Left lobe of liver (tissue), 2 donors: ENCODE measurements at regions not wholly inside any gene's neighbourhood (a gene's known extent, or its start where the extent isn't known, plus 50 kb on each side); places are given as distances from the start of the nearest gene placed in this dataset.
A peak's percentile ranks its signal among the peaks of the same experiment; 100 is the strongest.
"Not testable (repeated sequence)": the region's sequence is repeated elsewhere in the genome, so short reads cannot be mapped to it uniquely, and the experiment has no call there.

Source experiments
- ATAC-seq: fragments of 200-7000 bp; cut with Tn5 transposase; one replicate; pipeline ENCODE4 v1.9.1; 2020; ENCODE audit warnings: mild to moderate bottlenecking, moderate library complexity
- DNase-seq: peaks from one replicate; pipeline ENCODE4 v3.0.0-alpha.2; 2020; ENCODE audit warnings: low spot score
- donor health status: DM: no; HTN: no; CAD: no; lungs with moderate emphysema.
- donor health status: DM: no; HTN: yes; CAD: no.

DNA sequence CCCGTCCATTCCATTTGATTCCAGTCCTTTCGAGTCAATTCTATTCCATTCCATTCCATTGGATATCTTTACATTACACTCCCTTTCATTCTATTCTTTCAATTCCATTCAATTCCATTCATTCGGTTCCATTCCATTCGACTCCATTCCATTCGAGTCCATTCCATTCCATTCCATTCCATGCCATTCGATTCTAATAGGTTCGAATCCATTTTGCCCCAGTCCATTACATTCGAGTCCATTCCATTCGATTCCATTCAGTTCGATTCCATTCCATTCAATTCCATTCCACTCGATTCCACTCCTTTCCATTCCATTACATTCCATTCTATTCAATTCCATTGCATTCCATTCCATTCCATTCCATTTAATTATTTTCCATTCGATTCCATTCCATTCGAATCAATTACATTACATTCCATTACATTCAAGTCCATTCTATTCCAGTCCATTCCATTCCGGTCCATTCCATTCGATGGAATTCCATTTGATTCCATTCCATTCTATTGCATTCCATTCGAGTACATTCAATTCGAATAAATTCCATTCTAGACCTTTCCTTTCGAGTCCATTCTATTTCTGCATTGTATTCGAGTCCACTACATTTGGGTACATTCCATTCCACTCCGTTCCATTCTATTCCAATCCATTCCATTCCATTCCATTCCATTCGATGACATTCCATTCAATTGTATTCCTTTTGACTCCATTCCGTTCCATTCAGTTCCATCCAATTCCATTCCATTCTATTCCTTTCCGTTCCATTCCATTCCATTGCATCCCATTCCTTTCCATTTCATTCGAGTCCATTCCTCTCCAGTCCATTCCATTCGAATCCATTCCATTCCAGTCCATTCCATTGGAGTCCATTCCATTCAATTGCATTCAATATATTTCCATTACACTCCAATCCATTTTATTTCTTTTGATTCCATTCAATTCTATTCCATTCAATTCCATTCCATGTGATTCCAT, 2604.8 kb upstream of the TPTE start:
- no peak for ATAC-seq
- no peak for DNase-seq

- DNase-seq (no peak), ATAC-seq (no peak)
These were observed 2603.7 kb upstream of the TPTE start for GRCh38 chr21:7917729-7918128.

DNA sequence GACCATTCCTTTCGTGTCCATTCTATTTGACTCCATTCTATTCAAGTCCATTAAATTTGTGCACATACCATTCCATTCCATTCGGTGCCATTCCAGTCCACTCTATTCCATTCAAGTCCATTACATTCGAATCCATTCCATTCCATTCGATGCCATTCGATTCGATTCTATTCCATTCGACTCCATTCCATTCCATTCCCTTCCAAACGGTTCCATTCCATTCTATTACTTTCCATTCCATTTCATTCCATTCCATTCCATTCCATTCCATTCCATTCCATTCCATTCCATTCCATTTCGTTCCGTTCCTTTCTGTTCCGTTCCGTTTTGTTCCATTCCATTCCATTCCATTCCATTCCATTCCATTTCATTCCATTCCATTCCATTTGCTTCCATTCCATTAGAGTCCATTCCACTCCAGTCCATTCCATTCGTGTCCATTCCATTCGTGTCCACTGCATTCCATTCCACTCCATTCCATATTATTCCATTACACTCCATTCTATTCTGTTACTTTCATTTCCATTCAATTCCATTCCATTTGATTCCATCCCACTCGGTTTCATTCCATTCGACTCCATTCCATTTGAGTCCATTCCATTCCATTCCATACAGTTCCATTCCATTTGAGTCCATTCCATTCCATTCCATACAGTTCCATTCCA, 2595.3 kb upstream of the TPTE start:
- not testable (repeated sequence) for DNase-seq
- ATAC-seq = peak; percentile 67

DNA sequence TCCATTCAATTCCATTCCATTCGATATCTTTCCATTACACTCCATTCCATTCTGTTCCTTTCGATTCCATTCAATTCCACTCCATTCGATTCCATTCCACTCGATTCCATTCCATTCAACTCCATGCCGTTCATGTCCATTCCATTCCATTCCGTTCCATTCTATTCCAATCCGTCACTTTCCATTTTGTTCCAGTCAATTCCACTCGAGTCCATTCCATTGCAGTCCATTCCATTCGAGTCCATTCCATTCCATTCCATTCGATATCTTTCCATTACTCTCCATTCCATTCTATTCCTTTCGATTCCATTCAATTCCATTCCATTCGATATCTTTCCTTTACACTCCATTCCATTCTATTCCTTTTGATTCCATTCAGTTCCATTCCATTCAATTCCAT, 2592.9 kb upstream of the TPTE start:
- ATAC-seq, DNase-seq: not testable (repeated sequence)

GRCh38 chr21:7929586-7929985, 2591.8 kb upstream of the TPTE start:
- ATAC-seq = not testable (repeated sequence)

GRCh38 chr21:7930445-7930844, 2590.9 kb upstream of the TPTE start:
- not testable (repeated sequence) for DNase-seq, ATAC-seq

More at GRCh38 chr21:7929586-7929985, 2591.8 kb upstream of the TPTE start:
- not testable (repeated sequence) for DNase-seq

GRCh38 chr21:7932113-7932512, 2589.3 kb upstream of the TPTE start:
- ATAC-seq, DNase-seq: not testable (repeated sequence)

DNA sequence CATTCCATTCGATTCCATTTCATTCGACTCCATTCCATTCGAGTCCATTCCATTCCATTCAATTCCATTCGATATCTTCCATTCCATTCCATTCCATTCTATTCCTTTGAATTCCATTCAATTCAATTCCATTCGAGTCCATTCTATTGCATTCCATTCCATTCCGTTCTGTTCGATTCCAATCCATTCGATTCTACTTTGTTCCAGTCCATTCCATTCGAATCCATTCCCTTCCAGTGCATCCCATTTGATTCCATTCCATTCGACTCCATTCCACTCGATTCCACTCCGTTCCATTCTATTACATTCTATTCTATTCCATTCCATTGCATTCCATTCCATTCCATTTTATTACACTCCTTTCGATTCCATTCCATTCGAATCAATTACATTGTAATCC, 2588.5 kb upstream of the TPTE start:
- not testable (repeated sequence) for ATAC-seq, DNase-seq

DNA sequence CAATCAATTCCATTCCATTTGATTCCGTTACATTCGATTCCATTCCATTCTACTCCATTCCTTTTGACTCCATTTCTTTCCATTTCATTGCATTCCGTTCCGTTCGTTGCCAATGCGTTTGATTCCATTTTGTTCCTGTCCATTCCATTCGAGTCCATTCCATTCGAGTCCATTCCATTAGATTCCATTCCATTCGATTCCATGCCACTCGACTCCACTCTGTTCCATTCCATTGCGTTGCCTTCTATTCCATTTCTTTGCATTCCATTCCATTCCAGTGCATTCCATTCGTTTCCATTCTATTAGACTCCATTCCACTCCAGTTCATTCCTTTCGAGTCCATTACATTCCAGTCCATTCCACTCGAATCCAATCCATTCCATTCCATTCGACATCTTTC, 2587.5 kb upstream of the TPTE start:
- DNase-seq = no peak
- ATAC-seq = no peak

- DNase-seq, ATAC-seq: not testable (repeated sequence)
These were observed 2584.1 kb upstream of the TPTE start for GRCh38 chr21:7937297-7937696.

- DNase-seq, ATAC-seq: not testable (repeated sequence)
These were observed 2583.2 kb upstream of the TPTE start for GRCh38 chr21:7938223-7938622.

- ATAC-seq = not testable (repeated sequence)
These were observed 2580.0 kb upstream of the TPTE start for GRCh38 chr21:7941432-7941831.

GRCh38 chr21:7942219-7942618, 2579.2 kb upstream of the TPTE start:
- not testable (repeated sequence) for ATAC-seq, DNase-seq

More at GRCh38 chr21:7941432-7941831, 2580.0 kb upstream of the TPTE start:
- DNase-seq = not testable (repeated sequence)

DNA sequence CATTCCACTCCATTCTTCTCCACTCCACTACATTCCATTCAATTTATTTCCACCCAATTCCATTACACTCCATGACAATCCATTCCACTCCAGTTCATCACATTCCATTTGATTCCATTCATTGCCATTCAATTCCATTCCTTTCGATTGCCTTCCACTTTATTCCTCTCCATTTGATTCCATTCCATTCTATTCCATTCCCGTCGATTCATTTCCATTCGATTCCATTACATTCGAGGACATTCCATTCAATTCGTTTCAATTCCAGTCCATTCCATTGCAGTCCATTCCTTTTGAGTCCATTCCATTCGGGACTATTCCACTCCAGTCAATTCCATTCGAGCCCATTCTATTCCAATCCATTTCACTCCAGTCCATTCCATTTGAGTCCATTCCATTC, 2577.8 kb upstream of the TPTE start:
- not testable (repeated sequence) for DNase-seq, ATAC-seq

DNA sequence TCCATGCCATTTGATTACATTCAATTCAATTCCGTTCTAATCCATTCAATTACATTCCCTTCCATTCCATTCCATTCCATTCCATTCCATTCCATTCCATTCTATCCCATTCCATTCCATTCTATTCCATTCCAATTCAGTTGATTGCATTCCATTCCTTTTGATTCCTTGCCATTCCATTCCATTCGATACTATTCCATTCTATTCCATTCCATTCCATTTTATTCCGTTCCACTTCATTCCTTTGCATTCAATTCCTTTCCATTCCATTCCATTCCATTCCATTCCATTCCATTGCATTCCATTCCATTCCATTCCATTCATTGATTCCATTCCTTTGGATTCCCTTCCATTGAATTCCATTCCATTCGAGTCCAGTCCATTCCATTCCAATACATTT, 2574.0 kb upstream of the TPTE start:
- no peak for ATAC-seq
- DNase-seq = no peak

DNA sequence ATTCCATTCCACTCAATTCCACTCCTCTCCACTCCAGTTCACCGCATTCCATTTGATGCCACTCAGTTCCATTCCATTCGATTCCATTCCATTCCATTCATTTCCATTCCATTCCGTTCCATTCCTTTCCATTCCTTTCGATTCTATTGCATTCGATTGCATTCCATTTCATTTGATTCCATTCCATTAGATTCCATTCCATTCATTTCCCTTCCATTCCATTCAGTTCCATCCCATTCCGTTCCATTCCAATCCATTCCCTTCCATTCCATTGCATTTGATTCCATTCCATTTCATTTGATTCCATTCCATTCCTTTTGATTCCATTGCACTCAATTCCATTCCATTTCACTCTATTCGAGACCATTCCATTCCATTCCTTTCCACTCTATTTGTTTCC, 2572.7 kb upstream of the TPTE start:
- not testable (repeated sequence) for DNase-seq, ATAC-seq

DNA sequence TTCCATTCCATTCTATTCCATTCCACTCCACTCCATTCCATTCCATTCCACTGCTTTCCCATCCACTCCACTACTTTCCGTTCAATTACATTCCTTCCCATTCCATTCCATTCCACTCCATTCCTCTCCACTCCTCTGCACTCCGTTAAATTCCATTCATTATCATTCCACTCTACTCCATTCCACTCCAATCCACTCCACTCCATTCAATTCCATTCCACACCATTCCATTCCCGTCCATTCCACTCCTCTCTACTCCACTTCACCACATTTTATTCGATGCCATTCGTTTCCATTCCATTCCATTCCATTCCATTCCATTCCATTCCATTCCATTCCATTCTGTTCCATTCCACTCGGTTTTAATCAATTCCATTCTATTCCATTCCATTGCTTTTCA, 2571.5 kb upstream of the TPTE start:
- not testable (repeated sequence) for DNase-seq, ATAC-seq

- DNase-seq = no peak
- no peak for ATAC-seq
These were observed 2569.4 kb upstream of the TPTE start for GRCh38 chr21:7951854-7952519.

- ATAC-seq (no peak), DNase-seq (no peak)
These were observed 2568.7 kb upstream of the TPTE start for GRCh38 chr21:7952648-7953047.

- ATAC-seq = no peak
- DNase-seq = no peak
These were observed 2568.3 kb upstream of the TPTE start for GRCh38 chr21:7953058-7953457.
